GM18517 (cell line): ENCODE measurements at regions not wholly inside any gene's neighbourhood (a gene's known extent, or its start where the extent isn't known, plus 50 kb on each side); places are given as distances from the start of the nearest gene placed in this dataset.

Experiments used
- ATAC-seq: cut with Tn5 transposase; IDR thresholded peaks from one replicate; pipeline ENCODE4 v1.9.1; 2021; ENCODE audit warnings: mild to moderate bottlenecking, moderate library complexity; ENCODE audit not compliant: unreplicated experiment

GRCh38 chr10:131810036-131810804 lies 90.6 kb upstream of the PPP2R2D start:
- ATAC-seq: no peak

DNA sequence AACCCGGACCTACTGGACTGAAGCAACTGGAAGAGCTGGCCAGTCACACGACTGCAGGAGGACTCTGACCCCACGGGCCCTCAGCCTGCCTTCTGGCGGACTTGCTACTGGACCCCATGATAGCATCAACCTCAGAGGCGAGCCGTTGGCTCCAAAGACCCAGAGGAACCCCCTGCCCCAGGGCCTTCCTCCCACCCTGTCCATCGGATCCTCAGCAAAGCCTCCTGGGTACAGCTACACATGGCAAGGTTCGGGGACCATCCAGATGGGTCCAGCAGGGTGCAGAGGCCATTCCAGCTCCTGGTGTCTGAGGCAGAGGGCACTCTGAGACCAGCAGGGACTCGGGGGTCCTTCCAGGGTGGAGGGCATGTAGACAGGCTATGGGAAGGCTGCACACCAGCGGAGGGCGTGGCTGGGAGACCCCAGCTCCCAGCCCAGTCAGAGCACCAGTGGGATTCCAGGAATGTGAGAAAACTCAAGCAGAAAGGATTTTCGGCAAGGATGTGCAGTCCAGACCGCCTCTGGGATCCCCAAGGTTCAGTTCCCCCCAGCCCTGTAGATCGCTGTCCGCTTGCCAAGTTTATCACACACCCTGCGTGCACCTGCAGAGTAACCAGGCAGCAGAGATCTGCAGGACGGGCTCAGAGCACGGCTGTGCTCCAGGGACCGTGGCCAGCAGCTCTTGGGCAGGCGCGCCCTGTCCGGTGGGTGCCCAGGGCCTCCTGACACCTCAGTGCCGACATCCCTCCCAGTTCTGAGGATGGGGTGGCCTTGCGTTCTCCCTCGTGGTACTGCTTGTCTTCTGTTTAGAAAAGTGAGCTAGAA lies 89.8 kb upstream of the PPP2R2D start:
- no peak for ATAC-seq

DNA sequence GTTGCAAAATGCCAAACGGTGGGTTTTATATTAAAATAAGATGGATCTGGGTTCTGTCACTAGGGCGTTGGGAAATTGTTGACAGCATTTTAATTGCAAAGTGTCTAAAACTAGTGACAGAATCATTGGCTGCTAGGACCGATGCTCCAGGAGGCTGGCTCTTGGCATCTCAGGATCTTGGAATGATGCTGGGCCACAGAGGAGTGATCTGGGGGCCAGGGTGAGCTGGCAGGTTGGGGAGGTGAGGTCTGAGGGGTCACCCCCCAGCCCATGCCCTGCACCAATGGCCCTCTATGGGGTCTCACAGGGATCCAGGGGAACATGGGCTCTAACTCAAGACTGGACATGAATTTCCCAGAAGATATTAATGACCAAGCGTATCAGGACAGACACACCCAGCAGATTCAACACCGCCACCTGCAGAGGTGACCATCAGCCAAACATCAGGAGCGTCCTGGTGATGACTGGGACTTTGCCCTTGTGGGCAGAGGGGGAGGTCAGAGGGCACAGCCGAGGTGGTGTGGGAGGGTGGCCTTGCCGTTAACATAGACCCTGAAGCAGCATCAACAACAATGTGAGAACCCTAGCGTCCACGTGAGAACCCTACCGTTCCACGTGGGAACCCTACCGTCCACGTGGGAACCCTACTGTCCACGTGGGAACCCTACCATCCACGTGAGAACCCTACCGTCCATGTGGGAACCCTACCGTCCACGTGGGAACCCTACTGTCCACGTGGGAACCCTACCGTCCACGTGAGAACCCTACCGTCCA lies 89.0 kb upstream of the PPP2R2D start:
- ATAC-seq: no peak

GRCh38 chr10:131812736-131813604 lies 87.8 kb upstream of the PPP2R2D start:
- no peak for ATAC-seq

- ATAC-seq: no peak
Measured at GRCh38 chr10:131814567-131815265, 86.1 kb upstream of the PPP2R2D start.

GRCh38 chr10:131815266-131816156 lies 85.3 kb upstream of the PPP2R2D start:
- no peak for ATAC-seq

GRCh38 chr10:131816157-131816775 lies 84.5 kb upstream of the PPP2R2D start:
- no peak for ATAC-seq

GRCh38 chr10:131816941-131817700 lies 83.7 kb upstream of the PPP2R2D start:
- ATAC-seq: no peak

- ATAC-seq: no peak
Measured at GRCh38 chr10:131817866-131818509, 82.8 kb upstream of the PPP2R2D start.

- no peak for ATAC-seq
Measured at GRCh38 chr10:131818510-131819234, 82.1 kb upstream of the PPP2R2D start.

DNA sequence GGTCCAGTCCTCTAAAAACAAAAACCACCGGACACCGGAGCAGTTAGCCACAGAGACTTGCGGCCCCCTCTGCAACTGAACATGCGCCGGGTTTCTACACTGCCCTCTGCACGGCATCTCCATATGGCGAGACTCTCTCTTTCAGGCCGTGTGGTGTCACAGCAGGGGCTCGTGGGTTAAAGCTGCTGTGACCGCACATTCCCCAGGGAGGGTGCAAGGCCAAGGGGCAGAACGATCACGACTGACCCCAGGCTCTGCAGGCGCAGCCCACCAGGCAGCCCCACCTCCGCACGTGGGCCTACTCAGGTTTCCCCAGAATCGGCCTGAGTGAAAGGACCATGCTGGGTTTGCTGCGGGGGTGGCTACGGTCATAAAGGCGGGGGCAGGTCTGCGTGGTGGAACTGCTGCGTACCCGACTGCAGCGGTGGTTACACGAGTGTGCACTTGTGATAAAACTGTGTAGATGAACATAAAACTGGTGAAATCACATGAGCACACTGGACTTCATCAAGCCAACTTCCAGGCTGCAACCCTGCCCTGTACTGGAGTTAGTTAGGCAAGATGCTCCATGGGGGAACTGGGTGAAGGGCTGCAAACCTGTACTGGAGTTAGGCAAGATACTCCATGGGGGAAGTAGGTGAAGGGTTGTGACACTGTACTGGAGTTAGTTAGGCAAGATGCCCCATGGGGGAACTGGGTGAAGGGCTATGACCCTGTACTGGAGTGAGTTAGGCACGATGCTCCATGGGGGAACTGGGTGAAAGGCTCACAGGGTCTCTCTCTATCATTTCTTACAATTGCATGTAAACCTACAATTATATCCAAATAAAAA lies 81.4 kb upstream of the PPP2R2D start:
- ATAC-seq: no peak

- ATAC-seq: no peak
Measured at GRCh38 chr10:131820626-131821025, 80.2 kb upstream of the PPP2R2D start.

- no peak for ATAC-seq
Measured at GRCh38 chr10:131821378-131822012, 79.3 kb upstream of the PPP2R2D start.

GRCh38 chr10:131822013-131822691 lies 78.7 kb upstream of the PPP2R2D start:
- ATAC-seq: no peak
